Head of caudate nucleus (tissue), 42 donors: ENCODE measurements at regions not wholly inside any gene's neighbourhood (a gene's known extent, or its start where the extent isn't known, plus 50 kb on each side); places are given as distances from the start of the nearest gene placed in this dataset.
"Not testable (repeated sequence)": the region's sequence is repeated elsewhere in the genome, so short reads cannot be mapped to it uniquely, and the experiment has no call there.

Experiments used
- DNase-seq, 42 donors: peaks; one replicate each; pipeline versions ENCODE4 v3.0.0 to v3.0.0-alpha.2; 2020 to 2021; ENCODE audit warnings: mixed read lengths in 7 of 42
- intact Hi-C: fragments of 100-400 bp; cut with DNase I; formaldehyde crosslinking; loops from one replicate; pipeline ENCODE4 v1.15.0; 2022

DNA sequence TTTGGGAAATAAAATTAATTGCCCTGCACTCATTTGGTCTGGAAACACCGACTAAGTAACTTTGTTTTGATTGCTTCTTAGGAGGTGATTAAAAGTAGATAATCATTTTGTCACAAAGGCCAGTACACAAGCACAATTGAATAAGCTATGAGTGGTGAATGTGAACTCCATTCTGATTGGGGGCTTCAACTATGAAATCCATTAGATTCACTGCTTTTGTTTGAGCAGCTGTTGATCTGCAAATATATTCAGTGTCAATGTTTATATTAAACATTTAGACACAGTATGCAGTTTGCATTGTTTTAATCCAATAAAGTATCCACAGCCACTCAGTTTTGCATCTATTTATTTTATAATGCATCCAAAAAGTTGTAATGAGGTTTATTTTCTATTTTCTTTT lies 817.5 kb downstream of the CDH11 start:
- DNase-seq = no peak
- intact Hi-C loops = no loop called here

DNA sequence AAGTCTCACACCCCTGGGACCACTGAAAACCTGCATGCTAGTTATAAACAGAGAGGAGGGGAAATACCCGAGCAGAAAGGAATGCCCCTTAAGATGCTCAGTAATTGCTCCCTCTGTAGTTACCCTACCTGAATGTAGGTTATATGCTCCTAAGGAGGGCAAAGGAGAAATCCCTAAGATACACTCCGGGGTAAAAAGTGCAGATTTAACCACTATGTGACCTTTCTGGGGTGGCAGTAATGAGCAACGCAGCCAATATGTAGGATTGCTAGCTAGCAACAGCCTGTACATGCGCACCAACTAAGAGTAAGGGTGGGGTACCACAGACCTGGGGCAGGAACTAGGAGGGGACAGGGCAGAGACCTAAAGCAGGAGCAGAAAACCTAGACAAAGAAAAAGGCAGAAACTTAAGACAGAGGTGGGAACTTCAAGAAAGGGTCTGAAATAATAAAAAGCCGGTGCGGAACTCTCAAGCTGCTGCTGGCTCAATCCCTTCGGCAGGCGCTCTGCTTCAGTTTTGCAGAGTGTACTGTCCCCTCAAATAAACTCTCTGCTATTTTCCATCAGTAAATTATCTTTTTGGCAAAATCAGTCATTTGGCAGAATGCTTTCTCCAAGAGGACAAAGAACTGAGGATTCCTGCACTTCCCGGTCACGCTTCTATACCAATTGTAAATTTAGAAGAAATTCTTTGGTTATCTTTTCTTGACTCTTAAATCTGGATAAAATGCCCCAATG lies 823.8 kb downstream of the CDH11 start:
- DNase-seq = no peak
- intact Hi-C loops = no loop called here

DNA sequence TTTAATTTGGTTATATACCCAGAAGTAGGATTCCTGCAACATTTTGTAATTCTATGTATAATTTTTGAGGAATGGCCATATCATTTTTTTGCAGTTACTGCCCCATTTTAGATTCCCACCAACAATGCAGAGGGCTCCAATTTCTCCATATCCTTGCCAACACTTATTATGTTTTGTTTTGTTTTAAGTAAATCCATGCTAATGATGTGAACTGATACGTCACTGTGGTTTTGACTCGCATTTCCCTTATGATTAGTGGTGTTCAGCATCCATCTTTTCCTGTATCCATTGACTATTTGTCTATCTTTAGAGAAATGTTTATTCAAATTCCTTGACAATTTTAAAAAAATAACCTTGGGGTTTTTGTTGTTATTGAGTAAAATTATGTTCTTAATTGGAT lies 826.4 kb downstream of the CDH11 start:
- intact Hi-C loops = no loop called here
- DNase-seq = no peak

DNA sequence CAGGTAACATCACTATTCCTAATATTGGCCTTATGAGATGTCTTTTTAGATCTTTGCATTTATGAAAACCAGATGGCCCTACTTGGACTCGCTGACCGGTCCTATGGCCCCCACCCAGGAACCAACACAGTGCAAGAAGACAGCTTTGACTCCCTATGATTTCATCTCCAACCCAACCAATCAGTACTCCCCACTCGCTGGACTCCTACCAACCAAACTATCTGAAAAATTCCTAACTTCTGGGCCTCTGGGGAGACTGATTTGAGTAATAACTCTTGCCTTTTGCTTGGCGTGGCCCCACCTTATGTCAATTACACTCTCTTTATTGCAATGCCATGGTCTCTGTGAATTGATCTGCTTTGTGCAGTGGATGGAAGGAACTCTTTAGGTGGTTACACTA lies 828.9 kb downstream of the CDH11 start:
- intact Hi-C loops = no loop called here
- no peak for DNase-seq

DNA sequence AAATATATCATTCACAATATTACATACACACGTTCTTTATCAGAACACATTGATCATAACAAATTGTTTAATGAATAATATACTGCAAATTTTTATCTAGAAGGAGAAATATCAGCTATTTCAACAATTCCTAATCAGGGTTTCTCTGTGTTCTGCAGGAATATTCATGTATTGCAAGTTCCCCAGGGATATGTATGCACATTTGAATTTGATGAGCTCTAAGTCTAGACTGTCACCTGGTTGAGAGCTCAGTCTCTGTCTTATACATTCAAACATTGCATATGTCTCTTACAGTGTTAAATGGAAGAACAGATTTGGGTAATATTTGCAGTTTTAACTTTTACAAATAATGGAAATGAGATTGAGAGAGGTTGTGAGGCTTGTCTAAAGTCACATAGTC lies 829.7 kb downstream of the CDH11 start:
- no peak for DNase-seq
- intact Hi-C loops = no loop called here

DNA sequence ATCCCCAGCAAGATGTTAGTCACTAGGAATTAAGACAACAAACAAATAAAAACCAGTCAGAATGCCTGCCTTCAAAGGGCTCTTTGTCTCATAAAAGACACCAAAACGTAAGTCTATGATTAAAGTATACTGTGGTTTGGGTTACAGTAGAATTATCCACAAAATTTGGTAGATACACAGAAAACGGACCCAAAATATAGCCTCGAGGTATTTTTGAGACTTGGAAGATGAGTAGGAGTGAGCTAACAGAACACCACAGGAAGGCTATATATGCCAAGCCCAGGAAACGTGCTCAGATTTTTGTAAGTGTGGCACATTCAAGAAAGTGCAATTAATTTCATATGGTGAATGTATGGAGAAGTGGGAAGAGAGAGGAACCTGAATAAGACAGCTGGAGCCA lies 831.4 kb downstream of the CDH11 start:
- intact Hi-C loops = no loop called here
- DNase-seq = no peak

DNA sequence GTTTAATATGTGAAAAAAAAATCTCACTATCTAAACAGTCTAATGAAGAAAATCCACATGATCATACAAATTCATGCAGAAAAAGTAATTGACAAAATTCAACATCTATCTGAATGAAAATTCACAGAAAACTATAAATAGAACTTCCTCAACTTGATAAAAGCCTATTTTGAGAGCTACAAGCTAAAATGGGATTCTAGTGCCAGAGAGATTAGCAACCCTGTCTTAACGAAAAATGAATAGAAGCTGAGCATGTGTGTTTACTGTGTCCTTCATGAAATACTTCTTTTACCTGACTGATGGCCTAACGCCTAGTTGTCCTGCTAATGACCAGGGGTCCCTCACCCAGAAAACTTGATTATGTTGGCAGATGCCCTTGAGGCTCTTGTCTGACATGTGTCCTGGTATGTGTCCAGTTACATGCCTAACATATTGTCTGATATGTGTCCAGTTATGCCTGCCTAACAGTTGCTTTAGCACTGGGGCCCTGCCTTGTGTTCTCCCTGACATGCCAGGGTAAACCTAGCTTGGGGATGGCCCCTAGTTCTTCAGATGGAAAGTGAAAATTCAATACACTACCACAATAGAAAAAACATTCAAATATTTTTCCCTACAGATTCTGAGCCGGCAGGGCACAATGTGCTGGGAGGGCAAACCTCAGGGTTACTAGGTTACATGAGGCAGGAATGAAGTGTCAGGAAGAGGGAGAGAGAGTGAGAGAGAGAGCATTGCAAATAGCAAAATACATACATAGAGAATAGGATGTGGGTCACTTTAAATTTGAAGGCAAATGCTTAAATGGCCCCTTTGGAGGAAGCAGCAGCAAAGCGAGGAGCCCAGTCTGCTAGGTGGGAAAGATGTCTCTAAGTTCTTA lies 834.0 kb downstream of the CDH11 start:
- intact Hi-C loops = no loop called here
- no peak for DNase-seq

DNA sequence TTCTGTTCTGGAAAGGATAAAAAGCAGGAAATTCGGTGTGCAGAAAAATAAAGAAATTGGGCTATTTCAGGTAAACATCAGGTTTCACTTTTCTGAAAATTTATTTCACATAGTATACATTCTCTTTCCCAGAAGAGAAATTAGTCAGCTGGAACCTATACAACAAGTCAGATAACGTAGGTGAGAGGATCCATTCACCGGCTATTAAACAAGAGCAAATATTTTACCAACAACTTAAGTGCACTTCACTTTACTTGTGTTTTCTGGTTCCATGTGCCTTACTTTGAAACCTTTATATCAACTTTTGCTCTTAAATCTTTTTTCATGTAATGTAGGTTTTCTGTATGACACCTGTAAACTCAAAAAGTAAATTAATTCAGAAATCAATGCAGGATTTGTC lies 839.7 kb downstream of the CDH11 start:
- intact Hi-C loops = no loop called here
- no peak for DNase-seq

DNA sequence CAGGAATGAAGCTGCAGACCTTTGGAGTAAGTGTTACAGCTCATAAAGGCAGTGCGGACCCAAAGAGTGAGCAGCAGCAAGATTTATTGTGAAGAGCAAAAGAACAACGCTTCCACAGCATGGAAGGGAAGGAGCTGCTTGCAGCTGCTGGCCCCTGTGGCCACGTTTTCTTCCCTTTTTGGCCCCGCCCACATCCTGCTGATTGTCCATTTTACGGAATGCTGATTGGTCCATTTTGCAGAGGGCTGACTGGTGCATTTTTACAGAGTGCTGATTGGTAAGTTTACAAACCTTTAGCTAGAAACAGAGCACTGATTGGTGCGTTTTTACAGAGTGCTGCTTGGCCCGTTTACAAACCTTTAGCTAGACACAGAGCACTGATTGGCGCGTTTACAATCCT lies 841.5 kb downstream of the CDH11 start:
- intact Hi-C loops = no loop called here
- DNase-seq = no peak

DNA sequence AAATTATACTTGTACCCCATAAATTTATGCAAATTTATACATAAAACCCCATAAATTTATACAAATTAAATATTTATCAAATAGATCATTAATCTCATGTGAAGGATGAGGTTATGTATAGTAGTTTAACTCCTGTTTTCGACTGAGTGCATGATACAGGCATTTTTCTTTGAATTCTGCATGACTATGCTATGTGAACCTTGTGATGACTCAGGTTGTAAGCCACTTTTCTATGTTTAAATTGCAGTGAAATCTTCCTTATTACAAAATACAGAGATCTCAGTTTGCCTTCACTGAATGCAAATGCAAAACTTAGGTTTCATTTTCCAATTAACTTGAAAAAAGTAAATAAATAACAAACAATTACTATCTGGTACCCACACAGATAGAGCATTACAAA lies 843.7 kb downstream of the CDH11 start:
- intact Hi-C loops = no loop called here
- no peak for DNase-seq

DNA sequence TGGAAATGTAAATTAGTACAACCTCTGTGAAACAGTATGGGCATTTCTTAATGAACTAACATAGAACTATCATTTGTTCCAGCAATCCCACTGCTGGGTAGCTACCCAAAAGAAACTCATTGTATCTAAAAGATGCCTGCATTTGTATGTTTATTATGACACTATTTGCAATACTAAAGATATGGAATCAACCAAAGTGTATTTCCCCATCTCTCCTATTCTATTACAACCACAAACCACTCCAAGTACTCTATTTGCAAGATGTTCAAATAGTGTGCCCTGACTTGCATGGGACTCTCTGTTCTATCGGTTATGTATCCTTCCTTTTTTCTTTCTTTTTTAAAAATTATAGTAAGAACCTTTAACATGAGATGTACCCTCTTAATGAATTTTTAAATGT lies 845.2 kb downstream of the CDH11 start:
- DNase-seq = no peak
- intact Hi-C loops = no loop called here

DNA sequence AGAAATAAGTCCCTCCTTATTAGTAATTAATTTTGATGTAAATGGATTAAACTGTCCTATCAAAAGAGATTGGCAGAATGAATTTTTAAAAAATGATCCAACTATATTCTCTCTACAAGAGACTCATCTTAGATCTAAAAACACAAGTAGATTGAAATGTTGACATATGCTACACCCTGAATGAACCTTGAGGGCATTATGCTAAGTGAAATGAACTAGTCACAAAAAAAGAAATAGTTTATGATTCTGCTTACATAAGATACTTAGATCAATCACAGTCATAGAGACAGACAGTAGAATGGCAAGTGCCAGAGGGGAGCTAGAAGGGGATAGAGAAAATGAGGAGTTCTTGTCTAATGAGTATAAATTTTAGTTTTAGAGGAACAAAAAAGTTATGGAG lies 849.8 kb downstream of the CDH11 start:
- intact Hi-C loops = no loop called here
- no peak for DNase-seq

DNA sequence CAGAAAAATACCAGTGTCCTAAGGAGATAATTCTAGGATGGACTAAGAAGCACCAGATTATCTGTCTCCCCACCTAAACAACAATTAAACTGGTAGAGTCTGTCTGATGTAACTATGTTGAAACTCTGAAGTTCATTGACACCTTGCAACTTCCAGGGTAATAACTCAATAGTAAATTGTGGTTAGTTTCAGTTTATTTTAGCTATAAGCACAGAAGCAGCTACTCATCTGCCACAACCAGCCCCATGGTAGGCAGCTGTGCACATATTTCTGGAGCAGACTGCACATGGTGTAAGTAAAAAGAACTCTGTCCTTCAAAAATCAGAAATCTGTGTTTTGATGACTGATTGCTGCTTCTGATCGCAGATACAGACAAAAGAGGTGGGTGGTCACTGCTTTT lies 852.1 kb downstream of the CDH11 start:
- no peak for DNase-seq
- intact Hi-C loops = no loop called here

DNA sequence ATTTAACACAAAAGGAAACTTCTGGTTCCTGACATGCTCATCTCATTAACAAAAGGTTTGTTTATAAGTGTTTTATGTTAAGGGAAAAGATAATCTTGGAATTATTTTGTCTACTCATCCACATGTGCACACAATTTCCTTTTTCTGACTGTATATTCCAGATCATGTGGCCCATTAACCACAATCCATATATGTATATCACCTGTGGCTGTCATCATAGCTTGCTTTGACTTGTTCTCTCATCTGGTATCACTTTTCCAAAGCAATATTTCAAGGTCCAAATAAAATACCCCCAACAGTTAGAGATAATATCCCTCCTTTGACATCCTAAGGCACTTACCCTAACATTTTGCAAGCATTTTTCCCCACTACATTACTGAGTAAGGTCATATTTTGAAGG lies 856.1 kb downstream of the CDH11 start:
- no peak for DNase-seq
- intact Hi-C loops = no loop called here

DNA sequence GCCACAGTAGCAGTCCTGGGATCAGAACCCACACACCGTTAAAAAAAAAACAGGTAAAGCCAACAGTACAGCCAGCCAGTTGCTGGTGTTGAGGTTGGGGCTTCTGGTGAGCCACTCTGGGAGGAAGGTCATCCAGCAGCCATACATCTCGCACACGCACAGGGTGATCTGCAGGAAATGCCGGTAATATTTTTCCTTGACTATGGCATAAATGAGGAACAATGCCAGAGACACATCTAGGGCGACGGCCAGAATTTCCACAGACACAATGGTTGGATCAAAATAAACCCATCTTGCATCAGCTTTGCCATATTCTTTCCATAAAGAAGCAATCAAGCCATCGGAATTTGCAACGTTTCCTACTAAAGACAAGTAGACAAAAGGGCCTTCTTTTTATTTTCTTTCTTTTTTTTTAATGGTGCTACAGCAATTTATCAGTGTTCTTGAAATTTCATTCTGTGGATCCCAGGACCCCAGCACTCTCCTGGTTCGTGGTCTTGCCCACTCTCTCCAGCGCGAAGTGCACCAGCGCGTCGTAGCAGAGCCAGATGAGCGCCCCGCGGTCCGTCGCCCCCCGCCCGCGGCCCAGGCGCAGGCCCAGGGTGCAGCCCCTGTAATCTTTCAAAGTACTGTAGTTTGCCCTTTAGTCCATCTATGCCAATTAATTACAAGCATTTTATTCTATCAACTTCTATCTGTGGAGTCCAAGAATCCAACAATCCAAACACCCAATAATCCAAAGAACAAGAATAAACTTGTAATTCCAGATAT lies 861.0 kb downstream of the CDH11 start:
- intact Hi-C loops, DNase-seq: not testable (repeated sequence)

DNA sequence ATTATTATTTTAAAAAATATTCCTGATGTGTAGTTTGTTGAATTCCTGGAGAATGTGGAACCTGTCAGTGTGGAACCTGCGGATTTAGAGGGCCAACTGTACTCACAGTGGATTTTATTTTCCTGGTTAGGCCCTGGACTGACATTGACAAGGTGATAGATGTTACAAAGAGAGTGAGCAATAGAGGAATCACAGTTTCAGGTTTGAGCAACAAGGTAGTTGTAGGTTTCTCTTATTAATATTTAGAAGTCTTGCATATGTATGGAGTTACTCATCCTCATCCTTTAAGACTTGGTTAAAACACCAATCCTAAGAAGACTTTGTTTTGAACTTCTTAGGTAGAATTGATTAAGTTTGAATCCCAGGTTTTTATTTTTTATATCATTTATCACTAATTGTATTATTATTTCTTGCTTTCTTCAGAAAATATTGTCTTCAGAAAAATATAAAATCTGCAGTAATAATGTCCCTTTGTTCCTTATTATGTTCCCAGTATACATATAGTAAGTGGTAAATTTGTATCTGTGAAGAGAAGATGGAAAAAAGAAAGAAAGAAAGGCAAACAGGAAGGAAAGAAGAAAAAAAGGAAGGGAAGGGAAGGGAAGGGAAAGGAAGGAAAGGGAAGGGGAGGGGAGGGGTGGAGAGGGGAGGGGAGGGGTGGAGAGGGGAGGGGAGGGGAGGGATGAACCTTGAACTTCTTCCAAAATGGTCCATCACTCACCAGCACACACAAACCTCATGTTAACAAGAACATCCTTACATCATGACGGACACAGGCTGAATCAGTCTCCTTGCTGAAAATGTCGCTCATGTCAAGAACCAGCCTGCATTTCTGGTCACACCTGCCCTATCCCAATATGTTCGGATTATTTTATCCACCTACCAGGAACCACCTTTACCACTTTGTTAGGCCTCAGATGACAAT lies 867.2 kb downstream of the CDH11 start:
- DNase-seq = no peak
- intact Hi-C loops = no loop called here

DNA sequence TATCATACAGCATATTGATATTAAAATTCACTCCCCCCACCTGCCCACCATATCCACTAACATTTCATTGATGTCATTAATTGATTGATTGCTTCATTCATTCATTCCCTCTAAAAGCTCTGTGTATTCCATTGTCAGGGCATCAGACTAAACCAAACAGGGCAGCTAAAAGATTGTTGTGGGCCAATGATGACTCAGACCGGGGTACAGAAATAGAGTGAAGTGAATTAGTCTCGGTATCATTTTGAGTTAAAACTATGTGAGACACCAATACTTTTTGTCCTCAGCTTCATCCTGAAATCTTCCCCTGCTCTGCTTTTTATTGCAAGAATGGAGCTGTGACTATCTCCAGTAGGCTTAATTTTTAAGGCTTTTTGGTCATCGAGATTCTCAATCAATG lies 868.3 kb downstream of the CDH11 start:
- DNase-seq = no peak
- intact Hi-C loops = no loop called here

DNA sequence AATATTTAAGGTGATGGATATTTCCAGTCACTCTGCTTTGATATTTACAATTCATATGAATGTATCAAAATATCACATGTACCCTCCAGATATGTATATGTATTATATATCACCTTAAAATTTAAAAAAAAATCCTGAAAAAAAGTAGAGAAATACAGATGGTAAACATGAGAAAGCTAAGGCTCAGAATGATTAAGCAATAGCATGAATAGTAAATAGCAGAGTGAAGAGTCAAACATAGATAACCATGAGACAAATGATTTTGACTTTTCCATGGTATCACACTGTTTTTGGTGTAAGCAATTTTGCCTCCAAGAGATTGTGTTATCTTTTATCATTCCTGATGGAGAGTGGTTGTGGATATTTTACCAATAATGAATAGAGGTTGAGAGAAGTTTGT lies 868.8 kb downstream of the CDH11 start:
- intact Hi-C loops = no loop called here
- no peak for DNase-seq

DNA sequence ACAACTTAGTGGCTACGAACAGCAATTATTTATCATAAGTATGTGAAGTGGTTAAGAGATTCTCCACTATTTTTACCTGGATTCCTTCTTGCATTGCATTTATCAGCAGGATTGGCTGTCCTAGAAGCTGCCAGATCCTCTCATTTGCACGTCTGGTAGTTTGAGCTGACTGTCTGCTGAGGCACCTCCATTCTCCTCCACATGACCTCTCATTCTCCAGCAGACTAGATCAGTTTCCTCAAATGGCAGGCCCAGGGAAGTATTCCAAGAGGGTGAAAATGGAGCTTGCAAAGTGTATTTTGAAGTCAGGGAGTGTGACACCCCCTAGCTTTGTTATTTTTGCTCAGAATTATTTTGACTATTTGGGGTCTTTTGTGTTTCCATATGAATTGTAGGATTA lies 870.1 kb downstream of the CDH11 start:
- intact Hi-C loops = no loop called here
- no peak for DNase-seq
